GM21529 (cell line): ENCODE measurements at regions not wholly inside any gene's neighbourhood (a gene's known extent, or its start where the extent isn't known, plus 50 kb on each side); places are given as distances from the start of the nearest gene placed in this dataset.

ENCODE experiments used
- ATAC-seq: cut with Tn5 transposase; IDR thresholded peaks from one replicate; pipeline ENCODE4 v1.9.1; 2021; ENCODE audit not compliant: unreplicated experiment

- no peak for ATAC-seq
Observed at GRCh38 chr14:48925184-48925583, 661.0 kb downstream of the RPS29 start.

DNA sequence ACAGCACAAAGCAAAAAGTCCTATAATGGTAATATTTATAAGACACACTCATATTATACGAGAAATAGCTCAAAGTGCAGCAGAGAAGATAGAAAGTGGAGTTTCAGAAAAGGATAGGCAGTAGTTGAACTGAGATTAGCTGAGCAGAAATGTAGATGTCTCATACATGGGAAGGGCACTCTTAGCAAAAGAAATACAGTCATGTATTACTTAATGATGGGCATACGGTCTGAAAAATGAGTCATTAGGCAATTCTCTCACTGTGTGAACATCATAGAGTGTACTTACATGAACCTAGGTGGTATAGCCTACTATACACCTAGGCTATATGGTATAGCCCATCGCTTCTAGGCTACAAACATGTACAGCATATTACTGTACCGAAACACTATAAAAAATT, 671.3 kb downstream of the RPS29 start:
- no peak for ATAC-seq

DNA sequence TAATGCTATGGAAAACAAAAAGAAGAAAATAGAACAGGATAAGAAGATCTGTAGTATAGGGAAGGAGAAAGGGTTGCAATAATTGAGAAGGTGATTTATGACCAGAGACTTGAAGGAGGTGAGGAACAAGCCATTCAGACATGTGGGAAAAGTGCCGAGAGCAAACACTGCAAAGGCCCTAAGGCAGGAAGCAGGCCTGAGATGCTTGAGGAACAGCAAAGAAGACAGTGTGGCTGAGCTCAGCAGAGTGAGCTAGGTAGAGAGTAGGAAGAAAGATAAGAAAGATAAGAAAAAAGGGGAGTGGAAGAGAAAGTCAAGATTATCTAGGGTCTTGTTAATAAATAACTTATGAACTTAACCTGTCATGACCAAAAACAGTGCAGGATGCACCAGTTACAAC, 671.8 kb downstream of the RPS29 start:
- no peak for ATAC-seq

GRCh38 chr14:48900565-48900964, 685.6 kb downstream of the RPS29 start:
- ATAC-seq, result no peak

DNA sequence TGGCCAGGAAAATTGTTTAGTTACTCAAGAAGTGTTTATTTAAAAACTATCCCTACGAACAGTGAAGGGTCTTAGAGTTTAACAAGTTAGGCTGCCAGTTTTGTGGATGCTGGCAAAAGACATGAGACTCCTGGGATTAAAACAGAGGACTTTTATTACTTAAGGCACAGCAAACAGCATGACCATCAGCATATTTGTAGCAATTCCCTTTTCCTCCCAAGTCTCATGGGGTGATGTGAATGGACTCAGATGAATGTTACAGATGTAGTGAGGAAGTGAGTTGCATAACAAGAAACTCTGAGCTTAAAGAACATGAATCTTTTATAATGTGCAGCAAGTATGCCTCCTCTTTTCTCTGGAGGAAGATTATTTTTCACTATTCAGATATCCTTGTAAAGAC, 695.8 kb downstream of the RPS29 start:
- ATAC-seq, result no peak

GRCh38 chr14:48876806-48877340, 709.3 kb downstream of the RPS29 start:
- no peak for ATAC-seq

GRCh38 chr14:48874711-48875110, 711.5 kb downstream of the RPS29 start:
- no peak for ATAC-seq

- ATAC-seq, result no peak
Observed at GRCh38 chr14:48857366-48857765, 728.8 kb downstream of the RPS29 start.

DNA sequence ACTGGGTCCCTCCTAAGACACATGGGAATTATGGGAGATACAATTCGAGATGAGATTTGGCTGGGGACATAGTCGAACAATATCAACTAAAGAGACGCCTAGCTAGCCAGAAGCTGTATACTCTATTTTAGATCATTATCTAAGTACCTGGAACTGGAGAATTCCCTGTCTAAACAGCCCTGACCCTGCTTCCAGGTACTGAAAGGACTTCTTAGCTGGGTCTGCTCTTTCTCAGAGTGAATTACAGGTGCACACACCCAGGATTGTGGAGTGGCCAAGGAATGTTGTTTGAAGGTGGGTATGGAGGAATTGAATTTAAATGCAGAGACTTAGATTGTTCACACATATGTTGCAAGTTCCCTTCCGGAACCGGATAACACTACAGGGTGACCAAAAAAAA, 733.0 kb downstream of the RPS29 start:
- ATAC-seq, result no peak

GRCh38 chr14:48849741-48850322, 736.3 kb downstream of the RPS29 start:
- no peak for ATAC-seq

DNA sequence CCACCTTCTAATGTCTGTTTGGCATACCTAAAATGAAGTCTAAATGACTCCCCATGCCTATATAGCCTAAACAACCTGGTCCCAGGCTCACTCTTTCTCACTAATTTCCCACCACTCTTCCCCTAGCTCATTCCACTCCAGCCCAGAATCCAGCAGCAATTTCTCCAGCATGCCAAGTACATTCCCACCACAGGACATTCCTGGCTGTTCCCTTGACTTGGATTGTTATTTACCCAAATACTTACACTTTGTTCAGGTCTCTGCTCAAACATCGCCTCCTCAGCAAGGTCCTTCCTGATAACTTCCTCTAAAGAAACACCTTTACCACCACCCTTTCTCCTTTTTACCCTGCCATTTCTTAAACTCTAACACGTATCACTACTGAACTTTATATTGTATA, 743.4 kb downstream of the RPS29 start:
- no peak for ATAC-seq

GRCh38 chr14:48826058-48826457, 760.1 kb downstream of the RPS29 start:
- no peak for ATAC-seq

DNA sequence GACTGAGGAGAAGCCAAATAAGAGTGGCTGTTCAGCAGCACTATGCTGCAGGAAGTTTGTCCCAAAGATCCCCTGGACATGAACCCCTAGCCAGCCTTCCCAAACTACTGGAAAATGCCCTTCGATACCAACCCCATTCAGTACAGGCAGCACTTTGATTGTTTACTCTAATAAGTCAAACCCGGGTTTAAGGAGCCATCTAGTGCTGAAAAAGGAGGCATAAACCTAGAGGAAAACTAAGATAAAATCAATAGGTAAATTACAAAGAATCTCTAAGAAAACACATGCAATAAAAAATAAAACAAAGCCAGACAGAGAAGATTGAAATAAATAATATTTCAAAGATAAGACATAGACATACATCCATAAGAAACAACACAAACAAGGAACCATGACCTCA, 771.6 kb downstream of the RPS29 start:
- no peak for ATAC-seq

- ATAC-seq, result no peak
Observed at GRCh38 chr14:48805315-48805714, 780.9 kb downstream of the RPS29 start.

DNA sequence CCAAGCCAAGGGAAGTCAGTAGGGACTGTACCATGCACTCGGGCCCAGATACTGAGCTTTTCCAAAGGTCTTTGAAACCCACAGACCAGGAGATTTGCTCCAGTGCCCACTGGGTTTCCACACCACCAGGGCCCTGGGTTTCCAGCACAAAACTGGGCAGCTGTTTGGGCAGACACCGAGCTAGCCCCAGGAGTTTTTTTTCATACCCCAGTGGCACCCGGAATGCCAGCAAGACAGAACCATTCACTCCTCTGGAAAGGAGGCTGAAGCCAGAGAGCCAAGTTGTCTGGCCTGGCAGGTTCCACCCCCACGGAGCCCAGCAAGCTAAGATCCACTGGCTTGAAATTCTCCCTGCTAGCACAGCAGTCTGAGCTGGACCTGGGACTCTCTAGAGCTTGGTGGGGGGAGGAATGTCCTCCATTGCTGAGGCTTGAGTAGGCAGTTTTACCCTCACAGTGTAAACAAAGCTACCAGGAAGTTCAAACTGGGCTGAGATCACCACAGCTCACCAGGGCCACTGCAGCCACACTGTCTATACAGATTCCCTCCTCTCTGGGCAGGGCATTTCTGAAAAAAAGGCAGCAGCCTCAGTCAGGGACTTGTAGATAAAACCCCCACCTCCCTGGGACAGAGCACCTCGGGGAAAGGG, 793.7 kb downstream of the RPS29 start:
- no peak for ATAC-seq

DNA sequence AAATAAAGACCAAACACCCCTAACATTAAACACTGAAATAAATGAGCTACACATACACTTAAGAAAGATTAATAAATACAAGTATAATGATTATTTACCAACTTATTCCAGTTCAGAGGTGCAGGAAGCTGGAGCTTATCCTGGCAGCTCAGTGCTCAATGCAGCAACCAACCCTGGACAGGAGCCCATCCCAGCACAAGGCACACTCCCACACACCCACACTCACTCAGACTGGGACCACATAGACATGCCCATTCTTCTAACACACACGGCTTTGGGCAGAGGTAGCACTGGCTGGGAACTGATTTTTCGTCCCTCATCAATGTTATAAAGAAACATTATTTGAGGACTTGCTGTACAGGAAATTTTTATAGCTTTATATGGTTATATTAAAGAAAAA, 797.4 kb downstream of the RPS29 start:
- no peak for ATAC-seq

GRCh38 chr14:48786498-48786897, 799.7 kb downstream of the RPS29 start:
- ATAC-seq, result no peak

GRCh38 chr14:48771717-48772116, 814.5 kb downstream of the RPS29 start:
- ATAC-seq, result no peak

DNA sequence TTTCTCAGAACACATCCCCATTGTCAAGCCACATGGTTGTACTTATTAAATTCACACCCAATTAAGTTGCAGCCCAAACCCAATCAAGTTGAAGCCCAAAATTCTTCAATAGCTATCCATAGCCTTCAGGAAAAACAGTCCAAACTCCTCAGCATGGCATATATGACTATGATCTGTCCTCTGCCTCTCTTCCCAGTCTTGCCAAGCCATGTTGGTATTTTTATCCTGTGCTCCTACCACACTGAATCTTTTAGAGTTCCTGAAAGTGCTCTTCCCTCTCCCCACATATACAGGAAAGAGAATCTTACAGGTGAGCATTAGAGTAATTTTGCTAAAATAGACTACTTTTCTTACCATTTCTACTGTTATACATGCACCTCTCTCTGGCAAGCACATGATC, 834.9 kb downstream of the RPS29 start:
- ATAC-seq, result no peak

DNA sequence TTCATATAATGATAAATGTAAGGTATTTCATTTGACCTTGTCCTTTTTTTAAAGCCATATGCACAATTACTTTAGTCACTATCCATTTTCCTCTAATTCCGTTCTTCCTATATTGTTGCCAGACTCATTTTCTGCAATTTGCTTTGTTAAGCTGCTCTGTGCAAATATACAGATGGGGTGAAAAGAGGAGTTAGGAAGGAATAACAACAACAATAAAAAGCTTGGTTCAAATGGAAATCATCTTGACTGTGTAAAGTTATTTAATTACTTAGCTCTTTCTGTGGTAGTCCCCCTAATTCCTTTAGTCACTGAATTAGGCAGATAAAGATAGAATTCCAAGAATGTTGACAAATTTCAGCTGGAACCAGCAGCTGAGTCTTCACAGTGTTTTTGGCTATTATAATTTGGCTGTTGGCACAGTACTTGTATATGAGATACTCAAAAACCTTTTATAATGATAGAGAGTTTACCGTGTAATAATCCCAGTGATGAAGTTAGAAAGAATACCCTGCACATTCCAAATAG, 838.0 kb downstream of the RPS29 start:
- no peak for ATAC-seq

DNA sequence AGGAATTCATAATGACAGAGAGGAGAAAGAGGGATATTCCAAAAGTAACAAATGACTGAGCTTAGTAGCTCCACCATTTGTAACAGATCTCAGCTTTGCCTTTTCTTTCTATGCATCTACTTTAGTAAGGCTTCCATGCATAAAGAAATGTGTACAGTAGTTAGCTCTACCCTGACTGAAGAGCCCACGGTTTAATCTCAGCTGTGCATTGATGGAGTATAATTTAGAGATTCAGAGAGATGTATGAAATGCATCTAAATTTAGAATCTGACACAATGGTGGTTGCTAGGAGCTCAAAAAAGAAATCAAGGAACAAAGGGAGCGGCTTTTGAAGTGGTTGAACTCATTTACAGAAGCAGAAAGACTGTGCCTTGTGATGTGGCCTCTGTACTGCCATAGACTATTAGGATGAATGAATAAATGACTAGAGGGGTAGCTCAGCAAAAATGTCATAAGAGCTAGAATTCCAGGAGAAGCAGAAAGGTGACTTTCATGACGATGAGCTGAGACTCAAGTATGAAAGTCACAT, 838.6 kb downstream of the RPS29 start:
- ATAC-seq, result no peak

DNA sequence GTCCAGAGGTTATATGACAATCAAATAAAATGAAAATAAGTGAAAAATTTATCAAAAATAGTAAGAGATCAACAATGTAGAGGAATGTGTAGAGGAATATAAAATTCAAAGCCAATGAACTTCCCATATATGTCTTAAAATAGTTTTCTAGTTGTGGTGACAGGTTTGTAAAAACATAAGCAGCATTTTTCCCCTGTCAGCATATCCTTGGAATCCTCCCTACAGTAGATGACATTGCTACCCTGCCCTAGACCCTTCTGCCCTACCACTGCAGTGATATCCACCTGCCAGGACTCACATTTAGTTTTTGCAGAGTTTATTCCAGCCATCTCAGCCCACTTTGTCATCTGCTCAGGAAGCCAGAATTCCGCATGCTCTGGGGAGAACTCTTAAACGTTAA, 842.0 kb downstream of the RPS29 start:
- ATAC-seq, result no peak
